NCI-H2196 treated with DMSO at 0.1 percent for 48 hours (cell line): ENCODE measurements at regions not wholly inside any gene's neighbourhood (a gene's known extent, or its start where the extent isn't known, plus 50 kb on each side); places are given as distances from the start of the nearest gene placed in this dataset.

Experiments used
- DNase-seq: peaks from one replicate; lab custom pipeline; 2025; ENCODE audit not compliant: unreplicated experiment; lab: John Stamatoyannopoulos, UW

DNA sequence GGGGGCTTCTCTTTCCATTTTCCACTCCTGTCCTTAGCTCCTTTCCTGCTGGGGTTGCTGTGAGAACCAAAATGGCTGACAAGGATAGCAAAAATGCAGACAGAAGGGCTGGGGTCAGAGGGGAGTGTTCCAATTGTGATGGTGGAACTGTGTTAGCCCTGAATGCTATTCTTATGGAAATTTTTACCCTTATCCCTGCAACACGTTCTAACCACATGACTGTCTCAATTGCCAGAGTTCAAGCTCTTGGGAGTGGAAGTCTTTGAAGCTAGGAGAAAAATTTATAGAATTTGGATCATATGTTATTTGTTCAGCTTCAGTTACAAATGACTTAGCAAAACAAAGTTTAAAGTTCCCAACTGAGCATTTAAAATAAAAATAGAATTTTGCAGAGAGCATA, 134.1 kb downstream of the ADCYAP1R1 start:
- no peak for DNase-seq

GRCh38 chr7:31175672-31176071, 123.6 kb downstream of the ADCYAP1R1 start:
- DNase-seq = no peak

GRCh38 chr7:31171984-31172383, 119.9 kb downstream of the ADCYAP1R1 start:
- DNase-seq = no peak

GRCh38 chr7:31171216-31171785, 119.2 kb downstream of the ADCYAP1R1 start:
- no peak for DNase-seq
